COLO668 (cell line): ENCODE measurements at regions not wholly inside any gene's neighbourhood (a gene's known extent, or its start where the extent isn't known, plus 50 kb on each side); places are given as distances from the start of the nearest gene placed in this dataset.
"Not testable (repeated sequence)": the region's sequence is repeated elsewhere in the genome, so short reads cannot be mapped to it uniquely, and the experiment has no call there.

ENCODE experiments used
- DNase-seq: peaks from one replicate; lab custom pipeline; 2025; ENCODE audit not compliant: unreplicated experiment; lab: John Stamatoyannopoulos, UW

GRCh38 chr9:104980039-104980654, 52.2 kb upstream of the ABCA1 start:
- DNase-seq, result no peak

- no peak for DNase-seq
Measured at GRCh38 chr9:104981543-104982129, 53.7 kb upstream of the ABCA1 start.

- DNase-seq, result no peak
Measured at GRCh38 chr9:104982543-104982942, 54.6 kb upstream of the ABCA1 start.

GRCh38 chr9:104983491-104983890, 55.5 kb upstream of the ABCA1 start:
- DNase-seq, result no peak

GRCh38 chr9:104984121-104984520, 56.2 kb upstream of the ABCA1 start:
- no peak for DNase-seq

- DNase-seq, result no peak
Measured at GRCh38 chr9:104984542-104984941, 56.6 kb upstream of the ABCA1 start.

GRCh38 chr9:104984948-104985347, 57.0 kb upstream of the ABCA1 start:
- no peak for DNase-seq

GRCh38 chr9:104986096-104986495, 58.1 kb upstream of the ABCA1 start:
- DNase-seq, result no peak

GRCh38 chr9:104987743-104988142, 59.8 kb upstream of the ABCA1 start:
- DNase-seq, result no peak

- no peak for DNase-seq
Measured at GRCh38 chr9:104988539-104988938, 60.6 kb upstream of the ABCA1 start.

- DNase-seq, result peak; percentile 83
Measured at GRCh38 chr9:104991144-104991953, 63.4 kb upstream of the ABCA1 start.

- DNase-seq, result no peak
Measured at GRCh38 chr9:104992659-104993058, 64.7 kb upstream of the ABCA1 start.

GRCh38 chr9:104993291-104993963, 65.5 kb upstream of the ABCA1 start:
- DNase-seq, result no peak

- DNase-seq, result no peak
Measured at GRCh38 chr9:104997536-104997935, 69.6 kb upstream of the ABCA1 start.

GRCh38 chr9:104999136-104999535, 71.2 kb upstream of the ABCA1 start:
- DNase-seq, result no peak

- DNase-seq, result not testable (repeated sequence)
Measured at GRCh38 chr9:105000529-105000928, 72.6 kb upstream of the ABCA1 start.

- no peak for DNase-seq
Measured at GRCh38 chr9:105004466-105005090, 76.6 kb upstream of the ABCA1 start.

GRCh38 chr9:105005186-105005585, 77.2 kb upstream of the ABCA1 start:
- no peak for DNase-seq

- DNase-seq, result no peak
Measured at GRCh38 chr9:105006514-105006913, 78.6 kb upstream of the ABCA1 start.

- no peak for DNase-seq
Measured at GRCh38 chr9:105007143-105007542, 79.2 kb upstream of the ABCA1 start.

GRCh38 chr9:105010089-105010488, 82.1 kb upstream of the ABCA1 start:
- not testable (repeated sequence) for DNase-seq
